ENCODE measurements at regions not wholly inside any gene's neighbourhood (a gene's known extent, or its start where the extent isn't known, plus 50 kb on each side); places are given as distances from the start of the nearest gene placed in this dataset.
A peak's percentile ranks its signal among the peaks of the same experiment; 100 is the strongest.

DNA sequence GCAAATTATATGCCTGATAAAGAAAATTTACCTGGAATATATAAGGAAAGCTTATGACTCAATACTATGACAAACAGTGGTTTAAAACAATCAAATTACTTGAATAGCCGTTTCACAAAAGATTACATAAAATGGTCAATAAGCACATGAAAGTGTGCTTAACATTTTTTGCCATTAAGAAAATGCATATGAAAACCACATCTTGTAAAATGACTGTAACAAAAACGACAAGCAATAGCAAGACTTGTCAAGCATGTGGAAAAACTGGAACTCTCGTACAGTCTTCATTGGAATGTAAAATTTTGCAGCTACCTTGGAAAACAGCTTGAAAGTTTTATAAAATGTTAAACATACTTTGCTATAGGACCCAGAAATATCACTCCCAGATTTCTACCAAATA lies 1110.3 kb downstream of the NAALADL2 start:
- Mint-ChIP-seq H3K27me3 (ENCODE audit: unreplicated experiment) (peaks cover 3% of the 10 kb centered on the region), H3K36me3 (ENCODE audit: low read depth, unreplicated experiment) (no peaks in the 10 kb centered on the region), H3K27ac (ENCODE audit: unreplicated experiment) (no peak overlapping the region), H3K9me3 (ENCODE audit: unreplicated experiment) (no peaks in the 10 kb centered on the region), H3K4me3 (ENCODE audit: unreplicated experiment) (no peak overlapping the region), H3K4me1 (ENCODE audit: unreplicated experiment) (no peaks in the 10 kb centered on the region)
- no peak for DNase-seq (ENCODE audit: low spot score)
- TF ChIP-seq, protein P1, sequence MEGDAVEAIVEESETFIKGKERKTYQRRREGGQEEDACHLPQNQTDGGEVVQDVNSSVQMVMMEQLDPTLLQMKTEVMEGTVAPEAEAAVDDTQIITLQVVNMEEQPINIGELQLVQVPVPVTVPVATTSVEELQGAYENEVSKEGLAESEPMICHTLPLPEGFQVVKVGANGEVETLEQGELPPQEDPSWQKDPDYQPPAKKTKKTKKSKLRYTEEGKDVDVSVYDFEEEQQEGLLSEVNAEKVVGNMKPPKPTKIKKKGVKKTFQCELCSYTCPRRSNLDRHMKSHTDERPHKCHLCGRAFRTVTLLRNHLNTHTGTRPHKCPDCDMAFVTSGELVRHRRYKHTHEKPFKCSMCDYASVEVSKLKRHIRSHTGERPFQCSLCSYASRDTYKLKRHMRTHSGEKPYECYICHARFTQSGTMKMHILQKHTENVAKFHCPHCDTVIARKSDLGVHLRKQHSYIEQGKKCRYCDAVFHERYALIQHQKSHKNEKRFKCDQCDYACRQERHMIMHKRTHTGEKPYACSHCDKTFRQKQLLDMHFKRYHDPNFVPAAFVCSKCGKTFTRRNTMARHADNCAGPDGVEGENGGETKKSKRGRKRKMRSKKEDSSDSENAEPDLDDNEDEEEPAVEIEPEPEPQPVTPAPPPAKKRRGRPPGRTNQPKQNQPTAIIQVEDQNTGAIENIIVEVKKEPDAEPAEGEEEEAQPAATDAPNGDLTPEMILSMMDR (IDR thresholded peaks at IDR 0.05; ENCODE audit: unreplicated experiment), result no peak

DNA sequence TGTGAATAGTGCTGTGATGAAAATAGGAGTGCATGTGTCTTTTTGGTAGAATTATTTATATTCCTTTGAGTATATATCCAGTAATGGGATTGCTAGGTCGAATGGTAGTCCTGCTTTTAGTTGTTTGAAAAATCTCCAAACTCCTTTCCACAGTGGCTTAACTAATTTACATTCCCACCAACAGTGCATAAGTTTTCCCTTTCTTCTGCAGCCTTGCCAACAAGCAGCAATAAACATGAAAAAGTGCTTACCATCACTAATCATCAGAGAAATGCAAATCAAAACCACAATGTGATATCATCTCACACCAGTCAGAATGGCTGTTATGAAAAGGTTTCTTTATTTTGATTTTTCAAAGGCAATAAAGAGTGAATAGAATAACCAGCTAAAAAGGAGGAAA lies 1105.9 kb downstream of the NAALADL2 start:
- no peaks in the 10 kb centered on the region for H3K4me1 Mint-ChIP-seq (ENCODE audit: unreplicated experiment)
- H3K36me3 Mint-ChIP-seq (ENCODE audit: low read depth, unreplicated experiment), result no peaks in the 10 kb centered on the region
- TF ChIP-seq, protein P1 (IDR thresholded peaks at IDR 0.05; ENCODE audit: unreplicated experiment), result no peak
- H3K9me3 Mint-ChIP-seq (ENCODE audit: unreplicated experiment), result no peaks in the 10 kb centered on the region
- peaks cover 3% of the 10 kb centered on the region for H3K27me3 Mint-ChIP-seq (ENCODE audit: unreplicated experiment)
- H3K4me3 Mint-ChIP-seq (ENCODE audit: unreplicated experiment), result no peak overlapping the region
- no peak overlapping the region for H3K27ac Mint-ChIP-seq (ENCODE audit: unreplicated experiment)
- DNase-seq (ENCODE audit: low spot score), result no peak

DNA sequence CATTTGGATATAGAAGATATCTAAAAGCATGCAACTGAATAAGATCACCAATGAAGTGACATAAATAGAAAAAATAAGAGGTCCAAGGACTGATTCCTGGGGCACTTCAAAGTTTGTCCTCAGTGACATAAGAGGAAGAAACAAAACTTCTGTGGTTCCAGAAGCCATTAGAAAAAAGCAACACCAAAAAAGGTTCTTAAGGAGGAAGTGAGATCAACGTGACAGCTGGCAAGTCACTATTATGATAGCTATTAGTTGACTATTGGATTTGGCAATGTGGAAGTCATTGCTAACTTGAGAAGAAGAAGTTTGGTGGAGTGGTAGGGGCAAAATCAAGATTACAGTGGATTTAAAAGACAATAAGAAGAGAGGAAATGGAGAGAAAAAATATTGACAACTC lies 1098.3 kb downstream of the NAALADL2 start:
- Mint-ChIP-seq H3K4me3 (ENCODE audit: unreplicated experiment) (no peak overlapping the region), H3K4me1 (ENCODE audit: unreplicated experiment) (no peaks in the 10 kb centered on the region), H3K36me3 (ENCODE audit: low read depth, unreplicated experiment) (no peaks in the 10 kb centered on the region), H3K27me3 (ENCODE audit: unreplicated experiment) (no peaks in the 10 kb centered on the region), H3K27ac (ENCODE audit: unreplicated experiment) (no peak overlapping the region), H3K9me3 (ENCODE audit: unreplicated experiment) (no peaks in the 10 kb centered on the region)
- TF ChIP-seq, protein P1 (IDR thresholded peaks at IDR 0.05; ENCODE audit: unreplicated experiment), result no peak
- DNase-seq (ENCODE audit: low spot score), result no peak

- no peaks in the 10 kb centered on the region for H3K27me3 Mint-ChIP-seq (ENCODE audit: unreplicated experiment)
- H3K4me3 Mint-ChIP-seq (ENCODE audit: unreplicated experiment), result no peak overlapping the region
- H3K36me3 Mint-ChIP-seq (ENCODE audit: low read depth, unreplicated experiment), result no peaks in the 10 kb centered on the region
- H3K9me3 Mint-ChIP-seq (ENCODE audit: unreplicated experiment), result no peaks in the 10 kb centered on the region
- H3K27ac Mint-ChIP-seq (ENCODE audit: unreplicated experiment), result no peak overlapping the region
- peak; percentile 23 for DNase-seq (ENCODE audit: low spot score)
- TF ChIP-seq, protein P1 (IDR thresholded peaks at IDR 0.05; ENCODE audit: unreplicated experiment), result no peak
- no peaks in the 10 kb centered on the region for H3K4me1 Mint-ChIP-seq (ENCODE audit: unreplicated experiment)
Measured at GRCh38 chr3:175956964-175957363, 1097.8 kb downstream of the NAALADL2 start.

DNA sequence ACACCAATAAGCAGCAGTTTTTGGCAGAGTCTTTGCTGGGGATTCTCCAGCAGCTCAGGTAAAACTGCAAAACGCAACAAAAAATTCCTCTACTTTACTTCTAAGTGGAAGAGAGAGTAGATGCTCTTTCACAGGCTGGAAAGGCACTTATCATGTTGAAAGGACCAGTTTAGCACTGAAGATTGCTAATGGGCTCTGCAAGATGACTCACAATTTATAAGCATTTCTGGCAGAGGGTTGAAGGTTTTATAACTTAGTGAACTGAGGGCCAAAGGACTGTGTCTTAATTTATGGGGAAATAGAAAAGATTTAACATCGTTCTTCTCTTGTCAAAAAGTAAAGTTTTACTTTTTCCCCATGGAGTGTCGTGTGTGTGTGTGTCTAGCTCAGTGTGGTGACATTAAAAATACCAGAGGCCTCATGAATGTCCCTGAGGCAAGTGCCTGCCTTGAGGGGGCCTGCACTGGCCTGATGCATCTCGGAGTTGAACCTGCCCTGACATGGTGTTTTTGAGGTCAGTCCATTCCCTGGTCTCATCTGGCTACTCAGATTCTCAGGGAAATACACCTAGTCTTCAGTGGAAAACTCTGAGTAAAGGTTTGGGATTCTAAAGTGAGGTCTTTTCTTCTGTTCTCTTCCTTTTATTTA lies 1092.0 kb downstream of the NAALADL2 start:
- no peak for DNase-seq (ENCODE audit: low spot score)
- Mint-ChIP-seq H3K36me3 (ENCODE audit: low read depth, unreplicated experiment) (no peaks in the 10 kb centered on the region), H3K4me3 (ENCODE audit: unreplicated experiment) (no peak overlapping the region), H3K27me3 (ENCODE audit: unreplicated experiment) (peaks cover 1% of the 10 kb centered on the region), H3K4me1 (ENCODE audit: unreplicated experiment) (no peaks in the 10 kb centered on the region), H3K27ac (ENCODE audit: unreplicated experiment) (no peak overlapping the region), H3K9me3 (ENCODE audit: unreplicated experiment) (no peaks in the 10 kb centered on the region)
- TF ChIP-seq, protein P1 (IDR thresholded peaks at IDR 0.05; ENCODE audit: unreplicated experiment), result no peak

Measured in endothelial cell (in vitro differentiated cells).